GM12891 (cell line): ENCODE measurements at regions not wholly inside any gene's neighbourhood (a gene's known extent, or its start where the extent isn't known, plus 50 kb on each side); places are given as distances from the start of the nearest gene placed in this dataset.

Source experiments
- PAX5 ChIP-seq: IDR thresholded peaks from 2 replicates; pipeline ENCODE4 v1.6.1; 2011; ENCODE audit warnings: low read length, moderate library complexity, mild to moderate bottlenecking; ENCODE audit not compliant: insufficient read depth, severe bottlenecking
- POLR2A ChIP-seq: IDR thresholded peaks from 2 replicates; pipeline ENCODE4 v1.6.1; 2011; ENCODE audit warnings: low read depth, low read length, control low read depth
- POLR2AphosphoS5 ChIP-seq: IDR thresholded peaks from 2 replicates; pipeline ENCODE4 v1.6.1; 2011; ENCODE audit warnings: low read depth, low read length, control low read depth
- SPI1 ChIP-seq: IDR thresholded peaks from 2 replicates; pipeline ENCODE4 v1.6.1; 2011; ENCODE audit warnings: low read depth, low read length, control low read depth

- no peak for TF ChIP-seq POLR2A
- TF ChIP-seq PAX5: no peak
- TF ChIP-seq POLR2AphosphoS5: no peak
- TF ChIP-seq SPI1: no peak
Observed at GRCh38 chr3:10637342-10637741, 132.0 kb upstream of the ATP2B2 start.
